ENCODE measurements at regions not wholly inside any gene's neighbourhood (a gene's known extent, or its start where the extent isn't known, plus 50 kb on each side); places are given as distances from the start of the nearest gene placed in this dataset.

DNA sequence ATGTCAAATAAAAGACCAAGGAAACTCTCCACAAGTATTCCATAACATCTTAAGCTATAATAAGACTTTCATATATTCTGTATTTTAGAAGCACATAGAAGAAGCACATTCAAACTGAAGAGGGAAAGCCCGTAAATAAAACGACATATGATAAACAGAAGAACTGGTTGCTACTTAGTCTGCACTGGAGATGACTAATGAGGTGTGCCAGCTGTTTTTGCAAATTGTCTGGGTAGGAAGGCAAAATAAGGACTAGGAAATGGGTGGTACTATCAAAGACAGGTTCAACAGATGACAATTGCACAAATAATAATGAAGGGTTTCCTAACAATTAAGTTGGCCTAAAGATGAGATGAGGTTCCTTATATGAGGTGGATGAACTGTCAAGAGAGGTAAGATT, 593.2 kb upstream of the CCDC179 start:
- TF ChIP-seq GLIS3 (CRISPR knock-in tag; IDR thresholded peaks at IDR 0.05) (no peak), ESRRG (CRISPR knock-in tag; IDR thresholded peaks at IDR 0.05) (no peak), TCF4 (CRISPR knock-in tag; IDR thresholded peaks at IDR 0.05; ENCODE audit: borderline replicate concordance) (no peak), TOX (CRISPR knock-in tag; IDR thresholded peaks at IDR 0.05; ENCODE audit: borderline replicate concordance) (no peak), ZC3H10 (CRISPR knock-in tag; IDR thresholded peaks at IDR 0.05) (no peak), RARB (CRISPR knock-in tag; IDR thresholded peaks at IDR 0.05) (no peak), SNAI2 (CRISPR knock-in tag; IDR thresholded peaks at IDR 0.05) (no peak), ISL1 (CRISPR knock-in tag; IDR thresholded peaks at IDR 0.05) (no peak)
- TF ChIP-seq, protein P1, sequence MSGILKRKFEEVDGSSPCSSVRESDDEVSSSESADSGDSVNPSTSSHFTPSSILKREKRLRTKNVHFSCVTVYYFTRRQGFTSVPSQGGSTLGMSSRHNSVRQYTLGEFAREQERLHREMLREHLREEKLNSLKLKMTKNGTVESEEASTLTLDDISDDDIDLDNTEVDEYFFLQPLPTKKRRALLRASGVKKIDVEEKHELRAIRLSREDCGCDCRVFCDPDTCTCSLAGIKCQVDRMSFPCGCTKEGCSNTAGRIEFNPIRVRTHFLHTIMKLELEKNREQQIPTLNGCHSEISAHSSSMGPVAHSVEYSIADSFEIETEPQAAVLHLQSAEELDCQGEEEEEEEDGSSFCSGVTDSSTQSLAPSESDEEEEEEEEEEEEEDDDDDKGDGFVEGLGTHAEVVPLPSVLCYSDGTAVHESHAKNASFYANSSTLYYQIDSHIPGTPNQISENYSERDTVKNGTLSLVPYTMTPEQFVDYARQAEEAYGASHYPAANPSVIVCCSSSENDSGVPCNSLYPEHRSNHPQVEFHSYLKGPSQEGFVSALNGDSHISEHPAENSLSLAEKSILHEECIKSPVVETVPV (CRISPR knock-in tag; IDR thresholded peaks at IDR 0.05), result no peak
- TF ChIP-seq, protein P2, sequence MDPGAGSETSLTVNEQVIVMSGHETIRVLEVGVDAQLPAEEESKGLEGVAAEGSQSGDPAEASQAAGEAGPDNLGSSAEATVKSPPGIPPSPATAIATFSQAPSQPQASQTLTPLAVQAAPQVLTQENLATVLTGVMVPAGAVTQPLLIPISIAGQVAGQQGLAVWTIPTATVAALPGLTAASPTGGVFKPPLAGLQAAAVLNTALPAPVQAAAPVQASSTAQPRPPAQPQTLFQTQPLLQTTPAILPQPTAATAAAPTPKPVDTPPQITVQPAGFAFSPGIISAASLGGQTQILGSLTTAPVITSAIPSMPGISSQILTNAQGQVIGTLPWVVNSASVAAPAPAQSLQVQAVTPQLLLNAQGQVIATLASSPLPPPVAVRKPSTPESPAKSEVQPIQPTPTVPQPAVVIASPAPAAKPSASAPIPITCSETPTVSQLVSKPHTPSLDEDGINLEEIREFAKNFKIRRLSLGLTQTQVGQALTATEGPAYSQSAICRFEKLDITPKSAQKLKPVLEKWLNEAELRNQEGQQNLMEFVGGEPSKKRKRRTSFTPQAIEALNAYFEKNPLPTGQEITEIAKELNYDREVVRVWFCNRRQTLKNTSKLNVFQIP (CRISPR knock-in tag; IDR thresholded peaks at IDR 0.05; ENCODE audit: borderline replicate concordance, low read depth), result no peak
- no peak for ATAC-seq

DNA sequence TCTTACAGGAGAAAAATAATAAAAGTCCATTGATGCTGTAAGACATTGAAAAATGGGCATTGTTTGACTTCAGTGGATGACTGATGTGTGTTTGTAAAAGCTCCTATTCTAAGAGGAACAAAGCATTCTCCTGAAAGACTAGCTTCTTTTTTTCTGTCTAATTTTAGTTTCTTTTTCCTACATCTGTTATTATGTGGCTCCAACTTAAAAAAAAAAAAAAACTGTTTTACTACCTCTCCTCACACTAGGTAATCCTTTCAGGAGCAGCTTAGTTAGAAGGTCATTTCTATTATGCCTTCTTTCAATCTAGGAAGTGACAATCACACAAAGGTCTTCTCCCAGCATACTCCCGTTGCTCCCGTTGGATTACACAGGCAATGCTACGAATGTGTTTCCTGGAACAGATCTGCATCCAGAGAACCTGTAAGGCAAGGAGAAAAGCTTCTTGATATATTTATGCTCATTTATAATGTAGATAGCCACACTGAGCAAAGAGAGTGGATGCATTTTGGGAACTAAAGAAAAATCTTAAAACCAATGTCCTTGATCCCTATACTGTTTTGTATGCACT, 595.1 kb upstream of the CCDC179 start:
- TF ChIP-seq ZC3H10 (CRISPR knock-in tag; IDR thresholded peaks at IDR 0.05) (no peak), ZNF8 (CRISPR knock-in tag; IDR thresholded peaks at IDR 0.05) (no peak), TOX (CRISPR knock-in tag; IDR thresholded peaks at IDR 0.05; ENCODE audit: borderline replicate concordance) (no peak), GLIS3 (CRISPR knock-in tag; IDR thresholded peaks at IDR 0.05) (no peak), TCF4 (CRISPR knock-in tag; IDR thresholded peaks at IDR 0.05; ENCODE audit: borderline replicate concordance) (no peak), ARNTL (CRISPR knock-in tag; IDR thresholded peaks at IDR 0.05; ENCODE audit: borderline replicate concordance, low read depth) (no peak), PPARA (CRISPR knock-in tag; IDR thresholded peaks at IDR 0.05; ENCODE audit: borderline replicate concordance) (no peak), ZNF565 (CRISPR knock-in tag; conservative IDR thresholded peaks at IDR 0.05; ENCODE audit: low read depth) (no peak), SNAI2 (CRISPR knock-in tag; IDR thresholded peaks at IDR 0.05) (no peak), ZFP30 (CRISPR knock-in tag; IDR thresholded peaks at IDR 0.05) (no peak), ESRRG (CRISPR knock-in tag; IDR thresholded peaks at IDR 0.05) (no peak), ISL1 (CRISPR knock-in tag; IDR thresholded peaks at IDR 0.05) (no peak), ZFP3 (CRISPR knock-in tag; IDR thresholded peaks at IDR 0.05) (no peak), OSR1 (CRISPR knock-in tag; IDR thresholded peaks at IDR 0.05) (no peak)
- TF ChIP-seq, protein P3, sequence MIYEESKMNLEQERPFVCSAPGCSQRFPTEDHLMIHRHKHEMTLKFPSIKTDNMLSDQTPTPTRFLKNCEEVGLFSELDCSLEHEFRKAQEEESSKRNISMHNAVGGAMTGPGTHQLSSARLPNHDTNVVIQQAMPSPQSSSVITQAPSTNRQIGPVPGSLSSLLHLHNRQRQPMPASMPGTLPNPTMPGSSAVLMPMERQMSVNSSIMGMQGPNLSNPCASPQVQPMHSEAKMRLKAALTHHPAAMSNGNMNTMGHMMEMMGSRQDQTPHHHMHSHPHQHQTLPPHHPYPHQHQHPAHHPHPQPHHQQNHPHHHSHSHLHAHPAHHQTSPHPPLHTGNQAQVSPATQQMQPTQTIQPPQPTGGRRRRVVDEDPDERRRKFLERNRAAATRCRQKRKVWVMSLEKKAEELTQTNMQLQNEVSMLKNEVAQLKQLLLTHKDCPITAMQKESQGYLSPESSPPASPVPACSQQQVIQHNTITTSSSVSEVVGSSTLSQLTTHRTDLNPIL (CRISPR knock-in tag; IDR thresholded peaks at IDR 0.05; ENCODE audit: low read depth), result no peak
- TF ChIP-seq, protein P2 (CRISPR knock-in tag; IDR thresholded peaks at IDR 0.05; ENCODE audit: borderline replicate concordance, low read depth), result no peak
- TF ChIP-seq, protein P1 (CRISPR knock-in tag; IDR thresholded peaks at IDR 0.05), result no peak
- TF ChIP-seq, protein P4, sequence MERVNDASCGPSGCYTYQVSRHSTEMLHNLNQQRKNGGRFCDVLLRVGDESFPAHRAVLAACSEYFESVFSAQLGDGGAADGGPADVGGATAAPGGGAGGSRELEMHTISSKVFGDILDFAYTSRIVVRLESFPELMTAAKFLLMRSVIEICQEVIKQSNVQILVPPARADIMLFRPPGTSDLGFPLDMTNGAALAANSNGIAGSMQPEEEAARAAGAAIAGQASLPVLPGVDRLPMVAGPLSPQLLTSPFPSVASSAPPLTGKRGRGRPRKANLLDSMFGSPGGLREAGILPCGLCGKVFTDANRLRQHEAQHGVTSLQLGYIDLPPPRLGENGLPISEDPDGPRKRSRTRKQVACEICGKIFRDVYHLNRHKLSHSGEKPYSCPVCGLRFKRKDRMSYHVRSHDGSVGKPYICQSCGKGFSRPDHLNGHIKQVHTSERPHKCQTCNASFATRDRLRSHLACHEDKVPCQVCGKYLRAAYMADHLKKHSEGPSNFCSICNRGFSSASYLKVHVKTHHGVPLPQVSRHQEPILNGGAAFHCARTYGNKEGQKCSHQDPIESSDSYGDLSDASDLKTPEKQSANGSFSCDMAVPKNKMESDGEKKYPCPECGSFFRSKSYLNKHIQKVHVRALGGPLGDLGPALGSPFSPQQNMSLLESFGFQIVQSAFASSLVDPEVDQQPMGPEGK (CRISPR knock-in tag; IDR thresholded peaks at IDR 0.05; ENCODE audit: borderline replicate concordance), result no peak
- no peak for ATAC-seq

DNA sequence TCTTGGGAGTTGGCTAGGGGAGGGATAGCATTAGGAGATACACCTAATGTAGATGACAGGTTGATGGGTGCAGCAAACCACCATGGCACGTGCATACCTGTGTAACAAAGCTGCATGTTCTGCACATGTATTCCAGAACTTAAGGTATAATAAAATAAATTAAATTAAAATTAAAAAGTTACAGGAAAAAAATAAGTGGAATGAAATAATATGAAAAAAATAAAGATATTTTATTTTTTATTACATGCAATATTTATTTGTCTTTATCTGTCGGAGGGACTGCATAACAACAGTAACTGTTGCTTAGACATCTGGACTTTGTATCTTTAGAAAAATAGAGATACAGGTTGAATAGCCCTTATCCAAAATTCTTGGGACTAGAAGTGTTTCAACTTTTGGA, 597.4 kb upstream of the CCDC179 start:
- no peak for TF ChIP-seq ESRRG (CRISPR knock-in tag; IDR thresholded peaks at IDR 0.05)
- no peak for TF ChIP-seq GLIS3 (CRISPR knock-in tag; IDR thresholded peaks at IDR 0.05)
- TF ChIP-seq, protein P4 (CRISPR knock-in tag; IDR thresholded peaks at IDR 0.05; ENCODE audit: borderline replicate concordance), result no peak
- TF ChIP-seq TOX (CRISPR knock-in tag; IDR thresholded peaks at IDR 0.05; ENCODE audit: borderline replicate concordance), result no peak
- no peak for TF ChIP-seq ZFP3 (CRISPR knock-in tag; IDR thresholded peaks at IDR 0.05)
- no peak for TF ChIP-seq OSR1 (CRISPR knock-in tag; IDR thresholded peaks at IDR 0.05)
- no peak for TF ChIP-seq ZFP30 (CRISPR knock-in tag; IDR thresholded peaks at IDR 0.05)
- TF ChIP-seq ISL1 (CRISPR knock-in tag; IDR thresholded peaks at IDR 0.05), result no peak
- no peak for ATAC-seq
